Panc1 (cell line): ENCODE measurements at regions not wholly inside any gene's neighbourhood (a gene's known extent, or its start where the extent isn't known, plus 50 kb on each side); places are given as distances from the start of the nearest gene placed in this dataset.

Source experiments
- ATAC-seq: fragments of 200-7000 bp; cut with Tn5 transposase; 2 replicates; pipeline ENCODE4 v1.9.1; 2020; ENCODE audit warnings: mild to moderate bottlenecking, moderate library complexity
- BruUV-seq: library from RNA; stranded (reverse); fragments of 400-500 nt; replicated peaks from 2 replicates; lab custom pipeline; 2021; lab: Mats Ljungman, UMichigan
- CTCF ChIA-PET: fragments of 300-600 bp; sonication (Branson Sonifier 250); formaldehyde crosslinking; loops from one replicate; lab custom pipeline; 2022; ENCODE audit warnings: antibody characterized with exemption; lab: Charles Lee
- POLR2A ChIA-PET: fragments of 300-600 bp; sonication (Branson Sonifier 250); formaldehyde crosslinking; loops from one replicate; lab custom pipeline; 2022; ENCODE audit warnings: antibody characterized with exemption; lab: Charles Lee
- DNase-seq: peaks from one replicate; pipeline ENCODE4 v3.0.0-alpha.2; 2010; ENCODE audit warnings: low read depth, low spot score
- H3K27ac ChIP-seq: 2 replicates; pipeline ENCODE4 v1.5.1; 2011; ENCODE audit warnings: mild to moderate bottlenecking, low read length, inconsistent platforms
- H3K27me3 ChIP-seq: fragments of 200-500 bp; sonication (Bioruptor generic); 2 replicates; pipeline ENCODE4 v1.6.0; 2014; ENCODE audit warnings: low read length, inconsistent platforms; ENCODE audit not compliant: control insufficient read depth, insufficient read depth
- H3K36me3 ChIP-seq: fragments of 200-500 bp; sonication (Bioruptor generic); 2 replicates; pipeline ENCODE4 v1.5.1; 2014; ENCODE audit warnings: inconsistent platforms, mild to moderate bottlenecking, low read length, moderate library complexity; ENCODE audit not compliant: control insufficient read depth, insufficient read depth
- H3K4me1 ChIP-seq: 2 replicates; pipeline ENCODE4 v1.5.1; 2011; ENCODE audit warnings: inconsistent platforms, mild to moderate bottlenecking, low read length, moderate library complexity; ENCODE audit not compliant: control insufficient read depth, insufficient read depth
- H3K4me3 ChIP-seq, 2 experiments: 2 replicates each; pipeline ENCODE4 v1.5.1; 2011 to 2012; ENCODE audit warnings: low read depth in 2 of 2, low read length in 2 of 2, mild to moderate bottlenecking in 2 of 2, inconsistent platforms in 1 of 2, moderate library complexity in 1 of 2
- H3K9me3 ChIP-seq: fragments of 200-500 bp; sonication (Bioruptor generic); 2 replicates; pipeline ENCODE4 v1.5.1; 2014; ENCODE audit warnings: low read depth, mild to moderate bottlenecking, inconsistent platforms, low read length, moderate library complexity; ENCODE audit not compliant: control insufficient read depth, insufficient read depth
- CTCF ChIP-seq: fragments of 450-650 bp; IDR thresholded peaks from 2 replicates; pipeline ENCODE4 v1.5.1; 2017; ENCODE audit warnings: mild to moderate bottlenecking
- POLR2AphosphoS5 ChIP-seq: IDR thresholded peaks from 2 replicates; pipeline ENCODE4 v1.6.1; 2012; ENCODE audit warnings: mild to moderate bottlenecking, low read depth, low read length, moderate library complexity
- REST ChIP-seq, 2 experiments: IDR thresholded peaks; 2 replicates each; pipeline ENCODE4 v1.6.1; 2011 to 2012; ENCODE audit warnings: low read depth in 2 of 2, control low read depth in 1 of 2, low read length in 1 of 2, mild to moderate bottlenecking in 1 of 2, moderate library complexity in 1 of 2; ENCODE audit not compliant: insufficient read depth in 1 of 2
- SIN3A ChIP-seq: IDR thresholded peaks from 2 replicates; pipeline ENCODE4 v1.6.1; 2012; ENCODE audit warnings: low read depth, mild to moderate bottlenecking, low read length, moderate library complexity, borderline replicate concordance; ENCODE audit not compliant: insufficient read depth
- TCF7L2 ChIP-seq: IDR thresholded peaks from 2 replicates; pipeline ENCODE4 v1.6.1; 2011; ENCODE audit warnings: mild to moderate bottlenecking, low read depth, low read length, inconsistent platforms
- in situ Hi-C: cut with HindIII; loops from 2 replicates; pipeline ENCODE4 v1.10.0; 2016; ENCODE audit warnings: low sequenced_read_pairs, low pct_unique_long_range_greater_than_20kb
- intact Hi-C: fragments of 100-400 bp; cut with micrococcal nuclease; formaldehyde crosslinking; loops from one replicate; pipeline ENCODE4 v1.10.0; 2022; ENCODE audit not compliant: unreplicated experiment

GRCh38 chr6:22471132-22471690 is 98.2 kb upstream of the HDGFL1 start:
- Histone ChIP-seq H3K4me3 (no peak overlapping the region), H3K9me3 (no peaks in the 10 kb centered on the region), H3K27ac (peak overlapping the region; percentile 56), H3K36me3 (no peaks in the 10 kb centered on the region), H3K27me3 (no peaks in the 10 kb centered on the region), H3K4me1 (peaks cover 13% of the 10 kb centered on the region)
- in situ Hi-C loops (no loop called here), intact Hi-C loops (no loop called here)
- peak; percentile 34; the same call in 1 of the 2 replicates for TF ChIP-seq TCF7L2
- TF ChIP-seq REST (IDR thresholded peaks at IDR 0.05; ENCODE audit: insufficient read depth in 1 of 2, low read depth in 2 of 2, low read length in 1 of 2) = no peak
- ATAC-seq = peak; percentile 66; the same call in 1 of the 2 replicates
- DNase-seq = peak; percentile 10
- BruUV-seq = no TSS peak
- ChIA-PET POLR2A (no interaction called here), CTCF (interaction anchor here (0.5 kb wide), 1 partner anchor 258 kb away, joined by 5 read pairs; no protein-coding TSS in a partner anchor)

- POLR2A ChIA-PET = no interaction called here
- no peak for DNase-seq
- Histone ChIP-seq H3K27ac (peak overlapping the region; percentile 49; the same call in 1 of the 2 replicates), H3K9me3 (no peaks in the 10 kb centered on the region), H3K27me3 (no peaks in the 10 kb centered on the region), H3K36me3 (no peaks in the 10 kb centered on the region), H3K4me1 (peaks cover 13% of the 10 kb centered on the region), H3K4me3 (no peak overlapping the region)
- CTCF ChIA-PET = no interaction called here
- ATAC-seq = no peak
- intact Hi-C loops = no loop called here
- TF ChIP-seq POLR2AphosphoS5 (no peak), TCF7L2 (no peak), CTCF (no peak), REST (IDR thresholded peaks at IDR 0.05; ENCODE audit: insufficient read depth in 1 of 2, low read depth in 2 of 2, low read length in 1 of 2) (no peak), SIN3A (no peak)
- BruUV-seq = no TSS peak
- in situ Hi-C loops = no loop called here
Observed at GRCh38 chr6:22471746-22472145, 97.6 kb upstream of the HDGFL1 start.
